Progenitor cell of endocrine pancreas (in vitro differentiated cells): ENCODE measurements at regions not wholly inside any gene's neighbourhood (a gene's known extent, or its start where the extent isn't known, plus 50 kb on each side); places are given as distances from the start of the nearest gene placed in this dataset.

Experiments
- DNase-seq: peaks from one replicate; pipeline ENCODE4 v3.0.0; 2021; ENCODE audit warnings: low spot score; ENCODE audit not compliant: unreplicated experiment
- H3K27ac Mint-ChIP-seq: 2 replicates; pipeline ENCODE4 v1.8.0; 2021; ENCODE audit warnings: mild to moderate bottlenecking, moderate library complexity, mixed read lengths
- H3K27me3 Mint-ChIP-seq: 2 replicates; pipeline ENCODE4 v1.8.0; 2021; ENCODE audit warnings: mixed read lengths
- H3K36me3 Mint-ChIP-seq: 2 replicates; pipeline ENCODE4 v1.8.0; 2022; ENCODE audit warnings: mixed read lengths; ENCODE audit not compliant: insufficient read depth
- H3K4me1 Mint-ChIP-seq: 2 replicates; pipeline ENCODE4 v1.8.0; 2021; ENCODE audit warnings: low read depth, mixed read lengths
- H3K4me3 Mint-ChIP-seq: 2 replicates; pipeline ENCODE4 v1.8.0; 2021; ENCODE audit warnings: low read depth, mild to moderate bottlenecking, moderate library complexity, mixed read lengths
- H3K9me3 Mint-ChIP-seq: 2 replicates; pipeline ENCODE4 v1.8.0; 2021; ENCODE audit warnings: low read depth, mixed read lengths
- CTCF ChIP-seq: fragments of 200-600 bp; sonication (generic); IDR thresholded peaks from one replicate; pipeline ENCODE4 v1.5.0; 2021; ENCODE audit warnings: antibody characterized with exemption, mild to moderate bottlenecking; ENCODE audit not compliant: unreplicated experiment

GRCh38 chr4:12548678-12549077, 935.5 kb downstream of the RAB28 start:
- H3K27ac Mint-ChIP-seq: no peak overlapping the region

GRCh38 chr4:12545812-12546211, 938.3 kb downstream of the RAB28 start:
- Mint-ChIP-seq H3K4me1 (peaks cover 27% of the 10 kb centered on the region), H3K36me3 (no peaks in the 10 kb centered on the region), H3K27ac (no peak overlapping the region), H3K4me3 (no peak overlapping the region), H3K27me3 (peaks cover 7% of the 10 kb centered on the region), H3K9me3 (peaks cover 3% of the 10 kb centered on the region)
- no peak for DNase-seq
- TF ChIP-seq CTCF: no peak

More at GRCh38 chr4:12548678-12549077, 935.5 kb downstream of the RAB28 start:
- TF ChIP-seq CTCF: no peak
- peaks cover 6% of the 10 kb centered on the region for H3K9me3 Mint-ChIP-seq
- H3K4me3 Mint-ChIP-seq: no peak overlapping the region
- H3K4me1 Mint-ChIP-seq: peaks cover 21% of the 10 kb centered on the region
- no peak for DNase-seq
- no peaks in the 10 kb centered on the region for H3K36me3 Mint-ChIP-seq
- H3K27me3 Mint-ChIP-seq: peaks cover 7% of the 10 kb centered on the region

- Mint-ChIP-seq H3K4me1 (peaks cover 11% of the 10 kb centered on the region), H3K27ac (no peak overlapping the region), H3K36me3 (no peaks in the 10 kb centered on the region), H3K9me3 (peaks cover 7% of the 10 kb centered on the region), H3K27me3 (no peaks in the 10 kb centered on the region), H3K4me3 (no peak overlapping the region)
- DNase-seq: no peak
- no peak for TF ChIP-seq CTCF
Measured at GRCh38 chr4:12538162-12538561, 946.0 kb downstream of the RAB28 start.

- no peak overlapping the region for H3K27ac Mint-ChIP-seq
- H3K4me3 Mint-ChIP-seq: no peak overlapping the region
- peaks cover 5% of the 10 kb centered on the region for H3K4me1 Mint-ChIP-seq
- DNase-seq: no peak
- H3K36me3 Mint-ChIP-seq: no peaks in the 10 kb centered on the region
- TF ChIP-seq CTCF: no peak
- H3K9me3 Mint-ChIP-seq: peaks cover 3% of the 10 kb centered on the region
- H3K27me3 Mint-ChIP-seq: no peaks in the 10 kb centered on the region
Measured at GRCh38 chr4:12534684-12535083, 949.5 kb downstream of the RAB28 start.

- Mint-ChIP-seq H3K4me3 (no peak overlapping the region), H3K9me3 (peaks cover 16% of the 10 kb centered on the region), H3K27me3 (no peaks in the 10 kb centered on the region), H3K27ac (no peak overlapping the region), H3K4me1 (no peaks in the 10 kb centered on the region), H3K36me3 (peaks cover 1% of the 10 kb centered on the region)
- TF ChIP-seq CTCF: no peak
- DNase-seq: no peak
Measured at GRCh38 chr4:12519426-12519825, 964.7 kb downstream of the RAB28 start.
